ENCODE measurements at regions not wholly inside any gene's neighbourhood (a gene's known extent, or its start where the extent isn't known, plus 50 kb on each side); places are given as distances from the start of the nearest gene placed in this dataset.
A peak's percentile ranks its signal among the peaks of the same experiment; 100 is the strongest.

DNA sequence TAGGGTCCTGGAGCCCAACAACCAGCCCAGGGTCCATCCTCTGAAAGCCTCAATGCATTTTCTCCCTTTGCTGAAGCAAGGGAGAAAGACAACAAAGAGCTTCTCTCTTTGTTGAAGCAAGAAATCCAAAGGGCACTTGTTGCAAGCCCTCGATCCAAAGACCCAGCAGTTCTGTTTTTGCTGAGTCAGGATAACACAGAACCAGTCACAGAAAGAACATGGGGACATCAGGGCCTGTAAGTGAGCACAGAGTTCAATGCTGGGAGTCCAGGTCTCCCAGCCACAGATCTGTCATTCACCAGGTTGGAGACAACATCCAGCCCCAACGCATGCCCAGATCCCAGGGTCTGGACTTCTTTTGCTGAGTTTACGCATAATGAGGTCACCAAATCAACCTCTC lies 315.8 kb upstream of the KLHL29 start (continued):
- no peak for TF ChIP-seq ZNF615 (CRISPR knock-in tag; IDR thresholded peaks at IDR 0.05; ENCODE audit: borderline replicate concordance)
- peak; percentile 100 for TF ChIP-seq MAFK (conservative IDR thresholded peaks at IDR 0.05 in 1 of 2, IDR thresholded peaks at IDR 0.05 in 1 of 2; ENCODE audit: low read length in 2 of 2)
- no peak for TF ChIP-seq ZNF644 (CRISPR knock-in tag; IDR thresholded peaks at IDR 0.05; ENCODE audit: low read depth)
- TF ChIP-seq MIER2 (CRISPR knock-in tag; IDR thresholded peaks at IDR 0.05): no peak
- no peak for TF ChIP-seq ZSCAN29 (CRISPR knock-in tag; conservative IDR thresholded peaks at IDR 0.05)

DNA sequence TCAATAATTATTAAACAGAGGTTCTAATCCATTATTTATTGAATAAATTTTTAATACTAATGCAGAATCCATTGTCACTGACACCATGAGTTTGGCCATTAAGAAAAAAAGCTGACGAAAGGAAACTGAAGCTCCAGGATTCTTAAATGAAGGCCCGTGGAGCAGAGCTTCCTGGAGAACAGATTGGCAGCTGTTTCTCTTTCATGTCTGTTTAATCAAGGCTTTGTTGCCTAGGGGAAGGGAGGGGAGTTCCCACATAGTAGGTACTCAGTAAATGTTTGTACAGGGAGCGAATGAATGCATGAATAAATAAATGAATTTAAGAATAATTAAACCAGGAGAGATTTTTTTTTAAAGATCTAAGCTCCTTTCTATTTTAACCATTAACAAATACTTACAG lies 315.1 kb upstream of the KLHL29 start:
- Histone ChIP-seq H2AFZ (ENCODE audit: low read length) (no peak overlapping the region), H3K36me3 (replicated peaks in 1 of 2; ENCODE audit: control insufficient read depth in 1 of 2, insufficient read depth in 2 of 2, low read length in 2 of 2) (no peaks in the 10 kb centered on the region), H3K27ac (ENCODE audit: extremely low read length, insufficient read depth, low read length) (no peak overlapping the region), H4K20me1 (ENCODE audit: insufficient read depth, low read length) (no peaks in the 10 kb centered on the region), H3K9ac (ENCODE audit: insufficient read depth, low read depth, low read length) (no peak overlapping the region), H3K9me3 (ENCODE audit: low read length) (no peaks in the 10 kb centered on the region), H3K4me1 (ENCODE audit: insufficient read depth, low read length) (peaks cover 8% of the 10 kb centered on the region), H3K79me2 (ENCODE audit: insufficient read depth, low read length) (no peaks in the 10 kb centered on the region), H3K27me3 (ENCODE audit: control insufficient read depth in 1 of 2, insufficient read depth in 2 of 2, low read length in 2 of 2) (no peaks in the 10 kb centered on the region), H3K4me3 (replicated peaks in 1 of 3; ENCODE audit: insufficient read depth in 1 of 3, low read depth in 2 of 3, low read length in 3 of 3) (no peak overlapping the region), H3K4me2 (ENCODE audit: low read depth, low read length) (no peak overlapping the region)
- BruUV-seq (replicated peaks): no TSS peak
- ChIA-PET CTCF (ENCODE audit: low intra/inter-chr PET ratio, low total read pairs) (no interaction called here), POLR2A (no interaction called here)
- 4% methylated on average over 3 of the region's 3 CpGs for WGBS (ENCODE audit: low lambda C conversion rate)
- DNase-seq (ENCODE audit: low spot score) (no peak), ATAC-seq (no peak), FAIRE-seq (no peak)
- intact Hi-C loops (cut with micrococcal nuclease; ENCODE audit: unreplicated experiment) (no loop called here), in situ Hi-C loops (cut with HindIII; ENCODE audit: extremely low pct_ligation_motif_present, low pct_unique_long_range_greater_than_20kb) (no loop called here)
- TF ChIP-seq ZKSCAN1 (IDR thresholded peaks at IDR 0.05; ENCODE audit: low read length) (0 out of 2 replicates have a peak, but pooled peaks have one; percentile 37), NKX3-1 (CRISPR knock-in tag; IDR thresholded peaks at IDR 0.05) (no peak), MAFK (conservative IDR thresholded peaks at IDR 0.05 in 1 of 2, IDR thresholded peaks at IDR 0.05 in 1 of 2; ENCODE audit: low read length in 2 of 2) (0 out of 4 replicates have a peak, but pooled peaks of 1 of the 2 experiments have one; percentile 22), TCF7 (IDR thresholded peaks at IDR 0.05; ENCODE audit: low read depth) (0 out of 2 replicates have a peak, but pooled peaks have one; percentile 30), ZNF17 (CRISPR knock-in tag; IDR thresholded peaks at IDR 0.05) (no peak), SKI (IDR thresholded peaks at IDR 0.05; ENCODE audit: partially characterized antibody) (no peak)

Data from HepG2 (cell line).